Calu3 (cell line): ENCODE measurements at regions not wholly inside any gene's neighbourhood (a gene's known extent, or its start where the extent isn't known, plus 50 kb on each side); places are given as distances from the start of the nearest gene placed in this dataset.

Source experiments
- BruUV-seq: library from RNA; stranded (reverse); fragments of 400-500 nt; replicated peaks from 2 replicates; lab custom pipeline; 2021; lab: Mats Ljungman, UMichigan
- CTCF ChIA-PET: fragments of 300-600 bp; sonication (Branson Sonifier 250); formaldehyde crosslinking; loops from one replicate; lab custom pipeline; 2022; ENCODE audit warnings: antibody characterized with exemption; lab: Charles Lee
- DNase-seq: peaks from one replicate; pipeline ENCODE4 v3.0.0; 2022
- H3K27ac Mint-ChIP-seq: one replicate; pipeline ENCODE4 v1.8.0; 2022; ENCODE audit warnings: mixed read lengths; ENCODE audit not compliant: unreplicated experiment
- H3K27me3 Mint-ChIP-seq: one replicate; pipeline ENCODE4 v1.8.0; 2022; ENCODE audit warnings: mixed read lengths; ENCODE audit not compliant: unreplicated experiment
- H3K36me3 Mint-ChIP-seq: one replicate; pipeline ENCODE4 v1.8.0; 2022; ENCODE audit warnings: mild to moderate bottlenecking, moderate library complexity, mixed read lengths; ENCODE audit not compliant: insufficient read depth, unreplicated experiment
- H3K4me1 Mint-ChIP-seq: one replicate; pipeline ENCODE4 v1.8.0; 2022; ENCODE audit warnings: mild to moderate bottlenecking, low read depth, mixed read lengths; ENCODE audit not compliant: unreplicated experiment
- H3K4me3 Mint-ChIP-seq: one replicate; pipeline ENCODE4 v1.8.0; 2022; ENCODE audit warnings: mild to moderate bottlenecking, low read depth, moderate library complexity, mixed read lengths; ENCODE audit not compliant: unreplicated experiment
- H3K9me3 Mint-ChIP-seq: one replicate; pipeline ENCODE4 v1.8.0; 2022; ENCODE audit warnings: low read depth, mixed read lengths; ENCODE audit not compliant: unreplicated experiment
- CTCF ChIP-seq: fragments of 200-600 bp; IDR thresholded peaks from one replicate; pipeline ENCODE4 v1.8.0; 2022; ENCODE audit warnings: antibody characterized with exemption; ENCODE audit not compliant: unreplicated experiment
- intact Hi-C: fragments of 100-400 bp; cut with micrococcal nuclease; formaldehyde crosslinking; loops from one replicate; pipeline ENCODE4 v1.10.0; 2022; ENCODE audit not compliant: unreplicated experiment

GRCh38 chr2:121041516-121041915 is 243.5 kb downstream of the TFCP2L1 start:
- no peak for TF ChIP-seq CTCF
- Mint-ChIP-seq H3K4me1 (no peaks in the 10 kb centered on the region), H3K4me3 (no peak overlapping the region), H3K9me3 (no peaks in the 10 kb centered on the region), H3K27ac (no peak overlapping the region), H3K36me3 (no peaks in the 10 kb centered on the region), H3K27me3 (peaks cover 23% of the 10 kb centered on the region)
- CTCF ChIA-PET: no interaction called here
- intact Hi-C loops: no loop called here
- no peak for DNase-seq
- no TSS peak for BruUV-seq

- Mint-ChIP-seq H3K4me1 (no peaks in the 10 kb centered on the region), H3K27me3 (peaks cover 31% of the 10 kb centered on the region), H3K36me3 (no peaks in the 10 kb centered on the region), H3K9me3 (no peaks in the 10 kb centered on the region), H3K27ac (no peak overlapping the region), H3K4me3 (no peak overlapping the region)
- CTCF ChIA-PET: no interaction called here
- no peak for TF ChIP-seq CTCF
- DNase-seq: no peak
- BruUV-seq: no TSS peak
- intact Hi-C loops: no loop called here
Measured at GRCh38 chr2:121043061-121043826, 241.8 kb downstream of the TFCP2L1 start.

- Mint-ChIP-seq H3K4me1 (peaks cover 4% of the 10 kb centered on the region), H3K27ac (no peak overlapping the region), H3K36me3 (no peaks in the 10 kb centered on the region), H3K27me3 (peaks cover 31% of the 10 kb centered on the region), H3K4me3 (no peak overlapping the region), H3K9me3 (no peaks in the 10 kb centered on the region)
- CTCF ChIA-PET: no interaction called here
- no peak for TF ChIP-seq CTCF
- no peak for DNase-seq
- BruUV-seq: no TSS peak
- intact Hi-C loops: no loop called here
Measured at GRCh38 chr2:121043827-121044222, 241.2 kb downstream of the TFCP2L1 start.

GRCh38 chr2:121044412-121044811 is 240.6 kb downstream of the TFCP2L1 start:
- intact Hi-C loops: no loop called here
- Mint-ChIP-seq H3K4me1 (peaks cover 10% of the 10 kb centered on the region), H3K36me3 (no peaks in the 10 kb centered on the region), H3K27me3 (peaks cover 31% of the 10 kb centered on the region), H3K4me3 (no peak overlapping the region), H3K9me3 (no peaks in the 10 kb centered on the region), H3K27ac (no peak overlapping the region)
- CTCF ChIA-PET: interaction anchor here (0.6 kb wide), 2 partner anchors 302 to 792 kb away, joined by 3 to 5 read pairs; partner anchors contain the start of gene RALB
- no peak for DNase-seq
- BruUV-seq: no TSS peak
- peak; percentile 12 for TF ChIP-seq CTCF
